IgD-negative memory B cell (primary cell): ENCODE measurements at regions not wholly inside any gene's neighbourhood (a gene's known extent, or its start where the extent isn't known, plus 50 kb on each side); places are given as distances from the start of the nearest gene placed in this dataset.
"Not testable (repeated sequence)": the region's sequence is repeated elsewhere in the genome, so short reads cannot be mapped to it uniquely, and the experiment has no call there.

Experiments
- H3K27ac Mint-ChIP-seq, 3 donors: one replicate each; pipeline ENCODE4 v1.8.0; 2020 to 2022; ENCODE audit warnings: mild to moderate bottlenecking in 3 of 3, mixed read lengths in 3 of 3, moderate library complexity in 1 of 3
- H3K27me3 Mint-ChIP-seq: one replicate; pipeline ENCODE4 v1.8.0; 2021; ENCODE audit warnings: mixed read lengths
- H3K36me3 Mint-ChIP-seq: one replicate; pipeline ENCODE4 v1.8.0; 2020; ENCODE audit warnings: mild to moderate bottlenecking, mixed read lengths
- H3K4me1 Mint-ChIP-seq, 3 donors: one replicate each; pipeline ENCODE4 v1.8.0; 2020 to 2022; ENCODE audit warnings: mixed read lengths in 3 of 3, mild to moderate bottlenecking in 1 of 3
- H3K4me3 Mint-ChIP-seq, 4 donors: one replicate each; pipeline ENCODE4 v1.8.0; 2020 to 2022; ENCODE audit warnings: mild to moderate bottlenecking in 4 of 4, mixed read lengths in 4 of 4, moderate library complexity in 3 of 4
- H3K9me3 Mint-ChIP-seq, 3 donors: one replicate each; pipeline ENCODE4 v1.8.0; 2020 to 2021; ENCODE audit warnings: mixed read lengths in 3 of 3, mild to moderate bottlenecking in 1 of 3

GRCh38 chr2:67075056-67075455 is 322.1 kb upstream of the ETAA1 start:
- H3K4me3 Mint-ChIP-seq = no peak overlapping the region
- H3K27me3 Mint-ChIP-seq = no peaks in the 10 kb centered on the region
- peaks cover 4 to 6% (median 5%) of the 10 kb centered on the region in 3 donors for H3K9me3 Mint-ChIP-seq
- no peak overlapping the region for H3K27ac Mint-ChIP-seq
- H3K4me1 Mint-ChIP-seq = no peaks in the 10 kb centered on the region
- peaks cover under 1% of the 10 kb centered on the region for H3K36me3 Mint-ChIP-seq

GRCh38 chr2:67075530-67076238 is 321.4 kb upstream of the ETAA1 start:
- no peak overlapping the region for H3K4me3 Mint-ChIP-seq
- peaks cover 4 to 7% (median 5%) of the 10 kb centered on the region in 3 donors for H3K9me3 Mint-ChIP-seq
- no peaks in the 10 kb centered on the region for H3K36me3 Mint-ChIP-seq
- no peak overlapping the region for H3K27ac Mint-ChIP-seq
- H3K4me1 Mint-ChIP-seq = no peaks in the 10 kb centered on the region
- no peaks in the 10 kb centered on the region for H3K27me3 Mint-ChIP-seq

GRCh38 chr2:67076239-67076624 is 320.9 kb upstream of the ETAA1 start:
- no peak overlapping the region for H3K27ac Mint-ChIP-seq
- no peaks in the 10 kb centered on the region for H3K27me3 Mint-ChIP-seq
- no peaks in the 10 kb centered on the region for H3K36me3 Mint-ChIP-seq
- H3K4me1 Mint-ChIP-seq = no peaks in the 10 kb centered on the region
- H3K9me3 Mint-ChIP-seq = peaks cover 4 to 8% (median 5%) of the 10 kb centered on the region in 3 donors
- H3K4me3 Mint-ChIP-seq = no peak overlapping the region

GRCh38 chr2:67079729-67080128 is 317.4 kb upstream of the ETAA1 start:
- H3K27me3 Mint-ChIP-seq = no peaks in the 10 kb centered on the region
- H3K36me3 Mint-ChIP-seq = no peaks in the 10 kb centered on the region
- no peak overlapping the region for H3K4me3 Mint-ChIP-seq

GRCh38 chr2:67082813-67083212 is 314.3 kb upstream of the ETAA1 start:
- H3K4me1 Mint-ChIP-seq = no peaks in the 10 kb centered on the region
- no peaks in the 10 kb centered on the region for H3K36me3 Mint-ChIP-seq
- peaks cover 0 to 4% (median 2%) of the 10 kb centered on the region in 3 donors for H3K9me3 Mint-ChIP-seq
- H3K27me3 Mint-ChIP-seq = no peaks in the 10 kb centered on the region
- H3K4me3 Mint-ChIP-seq = no peak overlapping the region
- no peak overlapping the region for H3K27ac Mint-ChIP-seq

More at GRCh38 chr2:67079729-67080128, 317.4 kb upstream of the ETAA1 start:
- Mint-ChIP-seq H3K4me1 (no peaks in the 10 kb centered on the region), H3K9me3 (peaks cover 0 to 4% (median 2%) of the 10 kb centered on the region in 3 donors), H3K27ac (no peak overlapping the region)

- Mint-ChIP-seq H3K9me3 (peaks cover 0 to 4% (median 2%) of the 10 kb centered on the region in 3 donors), H3K4me1 (no peaks in the 10 kb centered on the region), H3K36me3 (no peaks in the 10 kb centered on the region), H3K27ac (no peak overlapping the region), H3K27me3 (no peaks in the 10 kb centered on the region), H3K4me3 (no peak overlapping the region)
Measured at GRCh38 chr2:67083951-67084350, 313.2 kb upstream of the ETAA1 start.

GRCh38 chr2:67085146-67085545 is 312.0 kb upstream of the ETAA1 start:
- Mint-ChIP-seq H3K36me3 (no peaks in the 10 kb centered on the region), H3K27ac (no peak overlapping the region), H3K27me3 (no peaks in the 10 kb centered on the region), H3K4me3 (no peak overlapping the region), H3K4me1 (no peaks in the 10 kb centered on the region), H3K9me3 (peaks cover 0 to 4% (median 2%) of the 10 kb centered on the region in 3 donors)

- H3K36me3 Mint-ChIP-seq = no peaks in the 10 kb centered on the region
- no peaks in the 10 kb centered on the region for H3K4me1 Mint-ChIP-seq
- no peak overlapping the region for H3K4me3 Mint-ChIP-seq
- H3K27me3 Mint-ChIP-seq = peaks cover 1% of the 10 kb centered on the region
- H3K27ac Mint-ChIP-seq = no peak overlapping the region
- H3K9me3 Mint-ChIP-seq = peaks cover 0 to 2% (median 0%) of the 10 kb centered on the region in 3 donors
Measured at GRCh38 chr2:67091681-67092080, 305.5 kb upstream of the ETAA1 start.

- H3K27me3 Mint-ChIP-seq = peaks cover 1% of the 10 kb centered on the region
- peaks cover 0 to 4% (median 0%) of the 10 kb centered on the region in 3 donors for H3K9me3 Mint-ChIP-seq
- no peak overlapping the region for H3K4me3 Mint-ChIP-seq
- H3K36me3 Mint-ChIP-seq = no peaks in the 10 kb centered on the region
- no peaks in the 10 kb centered on the region for H3K4me1 Mint-ChIP-seq
- no peak overlapping the region for H3K27ac Mint-ChIP-seq
Measured at GRCh38 chr2:67095121-67095520, 302.0 kb upstream of the ETAA1 start.

GRCh38 chr2:67096886-67097285 is 300.2 kb upstream of the ETAA1 start:
- peaks cover 1% of the 10 kb centered on the region for H3K27me3 Mint-ChIP-seq
- peaks cover 0 to 4% (median under 1%) of the 10 kb centered on the region in 3 donors for H3K9me3 Mint-ChIP-seq
- H3K4me3 Mint-ChIP-seq = no peak overlapping the region
- no peaks in the 10 kb centered on the region for H3K4me1 Mint-ChIP-seq
- H3K36me3 Mint-ChIP-seq = no peaks in the 10 kb centered on the region
- H3K27ac Mint-ChIP-seq = no peak overlapping the region

GRCh38 chr2:67103157-67103556 is 294.0 kb upstream of the ETAA1 start:
- H3K9me3 Mint-ChIP-seq = peaks cover 5 to 20% (median 5%) of the 10 kb centered on the region in 3 donors
- no peak overlapping the region for H3K4me3 Mint-ChIP-seq
- no peak overlapping the region for H3K27ac Mint-ChIP-seq
- H3K4me1 Mint-ChIP-seq = no peaks in the 10 kb centered on the region
- H3K36me3 Mint-ChIP-seq = no peaks in the 10 kb centered on the region
- no peaks in the 10 kb centered on the region for H3K27me3 Mint-ChIP-seq

- Mint-ChIP-seq H3K9me3 (peaks cover 7 to 13% (median 7%) of the 10 kb centered on the region in 3 donors), H3K4me3 (no peak overlapping the region), H3K4me1 (no peaks in the 10 kb centered on the region), H3K27ac (no peak overlapping the region), H3K36me3 (no peaks in the 10 kb centered on the region), H3K27me3 (no peaks in the 10 kb centered on the region)
Measured at GRCh38 chr2:67108231-67108630, 288.9 kb upstream of the ETAA1 start.

GRCh38 chr2:67124531-67124930 is 272.6 kb upstream of the ETAA1 start:
- H3K36me3 Mint-ChIP-seq = no peaks in the 10 kb centered on the region
- no peak overlapping the region for H3K4me3 Mint-ChIP-seq
- no peaks in the 10 kb centered on the region for H3K27me3 Mint-ChIP-seq
- no peaks in the 10 kb centered on the region for H3K4me1 Mint-ChIP-seq
- peaks cover 3 to 10% (median 6%) of the 10 kb centered on the region in 3 donors for H3K9me3 Mint-ChIP-seq
- no peak overlapping the region for H3K27ac Mint-ChIP-seq

- Mint-ChIP-seq H3K4me1 (no peaks in the 10 kb centered on the region), H3K4me3 (no peak overlapping the region), H3K9me3 (no peaks in the 10 kb centered on the region), H3K27me3 (no peaks in the 10 kb centered on the region), H3K36me3 (no peaks in the 10 kb centered on the region), H3K27ac (no peak overlapping the region)
Measured at GRCh38 chr2:67130531-67131256, 266.4 kb upstream of the ETAA1 start.

GRCh38 chr2:67131257-67131609 is 265.9 kb upstream of the ETAA1 start:
- H3K4me3 Mint-ChIP-seq = no peak overlapping the region
- H3K4me1 Mint-ChIP-seq = no peaks in the 10 kb centered on the region
- H3K36me3 Mint-ChIP-seq = no peaks in the 10 kb centered on the region
- H3K27ac Mint-ChIP-seq = no peak overlapping the region
- no peaks in the 10 kb centered on the region for H3K9me3 Mint-ChIP-seq
- H3K27me3 Mint-ChIP-seq = no peaks in the 10 kb centered on the region

- not testable (repeated sequence) for H3K9me3 Mint-ChIP-seq, H3K36me3 Mint-ChIP-seq, H3K27ac Mint-ChIP-seq, H3K27me3 Mint-ChIP-seq, H3K4me3 Mint-ChIP-seq, H3K4me1 Mint-ChIP-seq
Measured at GRCh38 chr2:67132441-67132940, 264.6 kb upstream of the ETAA1 start.
